ENCODE measurements at regions not wholly inside any gene's neighbourhood (a gene's known extent, or its start where the extent isn't known, plus 50 kb on each side); places are given as distances from the start of the nearest gene placed in this dataset.

GRCh38 chrX:58051346-58051745 lies 141.1 kb upstream of the ZXDA start:
- intact Hi-C loops (cut with micrococcal nuclease): no loop called here
- peaks cover 7% of the 10 kb centered on the region for H3K9me3 Mint-ChIP-seq

GRCh38 chrX:58044130-58044529 lies 133.9 kb upstream of the ZXDA start:
- H3K27me3 Mint-ChIP-seq (ENCODE audit: insufficient read depth): no peaks in the 10 kb centered on the region
- H3K4me3 Mint-ChIP-seq: no peak overlapping the region
- H3K36me3 Mint-ChIP-seq (ENCODE audit: low read depth): no peaks in the 10 kb centered on the region
- intact Hi-C loops (cut with micrococcal nuclease): no loop called here
- peaks cover 18% of the 10 kb centered on the region for H3K9me3 Mint-ChIP-seq
- H3K27ac Mint-ChIP-seq: no peak overlapping the region
- H3K4me1 Mint-ChIP-seq (ENCODE audit: low read depth): no peaks in the 10 kb centered on the region
- DNase-seq (ENCODE audit: low spot score): no peak

More at GRCh38 chrX:58051346-58051745, 141.1 kb upstream of the ZXDA start:
- no peak overlapping the region for H3K27ac Mint-ChIP-seq
- no peaks in the 10 kb centered on the region for H3K4me1 Mint-ChIP-seq (ENCODE audit: low read depth)
- no peak for DNase-seq (ENCODE audit: low spot score)
- H3K36me3 Mint-ChIP-seq (ENCODE audit: low read depth): no peaks in the 10 kb centered on the region
- no peaks in the 10 kb centered on the region for H3K27me3 Mint-ChIP-seq (ENCODE audit: insufficient read depth)
- no peak overlapping the region for H3K4me3 Mint-ChIP-seq

GRCh38 chrX:58025979-58026378 lies 115.7 kb upstream of the ZXDA start:
- no peaks in the 10 kb centered on the region for H3K27me3 Mint-ChIP-seq (ENCODE audit: insufficient read depth)
- no peak overlapping the region for H3K27ac Mint-ChIP-seq
- H3K4me3 Mint-ChIP-seq: no peak overlapping the region
- no peaks in the 10 kb centered on the region for H3K9me3 Mint-ChIP-seq
- no peaks in the 10 kb centered on the region for H3K4me1 Mint-ChIP-seq (ENCODE audit: low read depth)
- no peak for DNase-seq (ENCODE audit: low spot score)
- H3K36me3 Mint-ChIP-seq (ENCODE audit: low read depth): no peaks in the 10 kb centered on the region
- intact Hi-C loops (cut with micrococcal nuclease): loop anchor here (1.0 kb wide), 1 partner anchor 204 kb away; no protein-coding TSS in a partner anchor

DNA sequence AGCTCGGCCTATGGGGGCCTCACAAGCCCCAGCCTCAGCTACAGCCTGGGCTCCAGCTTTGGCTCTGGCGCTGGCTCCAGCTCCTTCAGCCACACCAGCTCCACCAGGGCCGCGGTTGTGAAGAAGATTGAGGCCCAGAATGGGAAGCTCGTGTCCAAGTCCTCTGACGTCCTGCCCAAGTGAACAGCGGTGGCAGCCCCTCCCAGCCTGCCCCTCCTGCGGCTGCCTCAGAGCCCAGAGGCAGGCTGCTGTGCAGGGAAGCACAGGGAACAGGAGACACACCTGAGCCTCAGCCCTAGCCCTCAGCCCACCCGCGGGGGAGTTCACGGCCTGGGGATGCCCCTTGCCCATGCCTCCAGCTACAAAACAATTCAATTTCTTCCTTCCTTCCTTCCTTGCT lies 75.7 kb upstream of the ZXDA start:
- Mint-ChIP-seq H3K27ac (no peak overlapping the region), H3K27me3 (ENCODE audit: insufficient read depth) (no peaks in the 10 kb centered on the region), H3K4me3 (no peak overlapping the region), H3K36me3 (ENCODE audit: low read depth) (no peaks in the 10 kb centered on the region), H3K4me1 (ENCODE audit: low read depth) (no peaks in the 10 kb centered on the region), H3K9me3 (peaks cover 5% of the 10 kb centered on the region)
- DNase-seq (ENCODE audit: low spot score): no peak
- intact Hi-C loops (cut with micrococcal nuclease): no loop called here

DNA sequence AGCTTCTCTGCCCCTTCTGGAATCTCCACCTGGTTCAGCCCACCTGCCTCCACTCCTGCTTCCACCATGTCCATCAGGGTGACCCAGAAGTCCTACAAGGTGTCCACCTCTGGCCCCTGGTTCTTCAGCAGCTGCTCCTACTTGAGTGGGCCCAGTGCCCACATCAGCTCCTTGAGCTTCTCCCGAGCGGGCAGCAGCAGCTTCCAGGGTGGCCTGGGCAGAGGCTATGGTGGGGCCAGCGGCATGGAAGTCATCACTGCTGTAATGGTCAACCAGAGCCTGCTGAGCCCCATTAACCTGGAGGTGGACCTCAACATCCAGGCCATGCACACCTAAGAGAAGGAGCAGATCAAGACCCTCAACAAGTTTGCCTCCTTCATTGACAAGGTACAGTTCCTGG lies 74.4 kb upstream of the ZXDA start:
- DNase-seq (ENCODE audit: low spot score): no peak
- Mint-ChIP-seq H3K4me3 (no peak overlapping the region), H3K36me3 (ENCODE audit: low read depth) (no peaks in the 10 kb centered on the region), H3K27ac (no peak overlapping the region), H3K27me3 (ENCODE audit: insufficient read depth) (no peaks in the 10 kb centered on the region), H3K9me3 (peaks cover 5% of the 10 kb centered on the region), H3K4me1 (ENCODE audit: low read depth) (no peaks in the 10 kb centered on the region)
- intact Hi-C loops (cut with micrococcal nuclease): no loop called here

DNA sequence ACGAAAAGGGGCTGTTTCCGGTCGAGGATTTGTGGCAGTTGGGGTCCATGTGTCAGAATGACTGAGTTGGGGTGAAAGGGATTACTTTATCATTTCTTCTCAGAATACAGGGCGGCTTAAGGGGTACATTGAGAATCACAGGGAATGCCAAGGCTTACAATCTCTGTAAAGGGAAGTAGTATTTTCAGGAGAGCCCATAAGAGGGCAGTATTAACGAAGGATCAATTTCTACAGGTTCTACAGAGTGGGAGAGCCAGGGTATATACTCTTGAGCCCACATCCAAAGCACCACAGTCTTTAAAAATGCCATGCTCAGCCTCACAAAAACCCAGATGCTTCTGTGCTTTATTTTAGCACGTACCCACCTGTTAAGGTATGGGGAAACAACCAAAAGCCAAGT lies 67.7 kb upstream of the ZXDA start:
- Mint-ChIP-seq H3K4me3 (no peak overlapping the region), H3K4me1 (ENCODE audit: low read depth) (no peaks in the 10 kb centered on the region)

DNA sequence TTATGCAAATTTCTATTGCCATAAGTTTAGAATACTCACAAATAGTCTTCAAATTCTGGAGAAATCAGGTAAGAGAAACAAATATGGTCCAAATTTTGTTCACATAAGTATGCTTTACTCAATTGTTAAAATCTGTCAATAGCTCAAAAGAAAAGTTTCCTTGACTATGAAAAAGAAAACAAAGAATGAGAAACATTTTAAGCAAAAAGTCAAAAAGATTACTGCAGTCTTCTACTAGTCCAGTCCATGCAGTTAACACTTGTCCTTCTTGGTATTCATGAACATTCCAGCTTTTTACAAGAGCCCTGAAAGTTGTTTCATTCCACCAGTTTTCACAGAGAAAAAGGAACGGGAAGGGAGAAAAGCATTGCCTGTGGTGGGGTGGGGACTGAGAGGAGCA lies 54.7 kb upstream of the ZXDA start:
- H3K4me1 Mint-ChIP-seq (ENCODE audit: low read depth): no peaks in the 10 kb centered on the region
- no peak overlapping the region for H3K4me3 Mint-ChIP-seq
- H3K27me3 Mint-ChIP-seq (ENCODE audit: insufficient read depth): no peaks in the 10 kb centered on the region
- intact Hi-C loops (cut with micrococcal nuclease): no loop called here
- no peaks in the 10 kb centered on the region for H3K36me3 Mint-ChIP-seq (ENCODE audit: low read depth)
- H3K27ac Mint-ChIP-seq: no peak overlapping the region
- no peak for DNase-seq (ENCODE audit: low spot score)
- peaks cover 11% of the 10 kb centered on the region for H3K9me3 Mint-ChIP-seq

More for the DNA sequence above, 67.7 kb upstream of the ZXDA start:
- Mint-ChIP-seq H3K36me3 (ENCODE audit: low read depth) (no peaks in the 10 kb centered on the region), H3K27ac (no peak overlapping the region), H3K27me3 (ENCODE audit: insufficient read depth) (no peaks in the 10 kb centered on the region), H3K9me3 (no peaks in the 10 kb centered on the region)
- no peak for DNase-seq (ENCODE audit: low spot score)
- intact Hi-C loops (cut with micrococcal nuclease): no loop called here

All from activated T-helper 1 cell treated with anti-CD3 and anti-CD28 coated beads, Interleukin-12 subunit alpha, Interleukin-12 subunit beta, Interleukin-2, Interleukin-4 antibody, amounts not matched to agents 30 ng/mL and 10 ng/mL and 1 ng/mL, durations not matched to agents 14 hours and 24 hours and 36 hours (primary cell).